Astrocyte (in vitro differentiated cells and primary cell): ENCODE measurements at regions not wholly inside any gene's neighbourhood (a gene's known extent, or its start where the extent isn't known, plus 50 kb on each side); places are given as distances from the start of the nearest gene placed in this dataset.

Experiments
- CTCF ChIP-seq: IDR thresholded peaks from 2 replicates; pipeline ENCODE4 v1.5.1; 2011; ENCODE audit warnings: low read depth, mild to moderate bottlenecking, inconsistent platforms, low read length, moderate library complexity; ENCODE audit not compliant: insufficient read depth
- EZH2 ChIP-seq: IDR thresholded peaks from 2 replicates; pipeline ENCODE4 v1.6.1; 2012; ENCODE audit warnings: mild to moderate bottlenecking, low read length, inconsistent platforms; ENCODE audit not compliant: insufficient read depth

GRCh38 chr18:22800551-22800951 lies 132.6 kb upstream of the RBBP8 start:
- no peak for TF ChIP-seq CTCF
- TF ChIP-seq EZH2, result no peak
